GM18907 (cell line): ENCODE measurements at regions not wholly inside any gene's neighbourhood (a gene's known extent, or its start where the extent isn't known, plus 50 kb on each side); places are given as distances from the start of the nearest gene placed in this dataset.
A peak's percentile ranks its signal among the peaks of the same experiment; 100 is the strongest.

Source experiments
- ATAC-seq: cut with Tn5 transposase; IDR thresholded peaks from one replicate; pipeline ENCODE4 v1.9.1; 2021; ENCODE audit warnings: mild to moderate bottlenecking, moderate library complexity; ENCODE audit not compliant: unreplicated experiment

DNA sequence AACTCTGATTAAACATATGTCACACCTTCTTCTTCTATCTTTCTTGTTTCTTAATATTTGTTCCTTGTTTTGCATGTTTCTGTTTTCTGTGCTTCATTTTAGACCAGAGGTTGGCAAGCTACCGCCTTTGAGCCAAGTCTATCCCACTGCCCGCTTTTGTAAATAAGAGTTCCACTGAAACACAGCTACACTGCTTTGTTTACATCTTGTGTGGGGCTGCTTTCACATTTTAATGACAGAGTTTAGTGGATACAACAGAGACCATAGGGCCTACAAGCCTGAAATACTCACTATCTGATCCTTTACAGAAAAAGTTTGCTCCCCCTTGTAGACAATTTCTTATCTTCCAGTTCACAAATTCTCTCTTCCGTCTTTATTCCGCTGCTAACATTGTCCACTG lies 109.4 kb upstream of the SPACA1 start:
- no peak for ATAC-seq

- ATAC-seq, result no peak
These were observed 111.6 kb upstream of the SPACA1 start for GRCh38 chr6:87936065-87936464.

GRCh38 chr6:87935196-87935595 lies 112.4 kb upstream of the SPACA1 start:
- no peak for ATAC-seq

GRCh38 chr6:87932361-87932760 lies 115.3 kb upstream of the SPACA1 start:
- ATAC-seq, result no peak

GRCh38 chr6:87929843-87930288 lies 117.8 kb upstream of the SPACA1 start:
- peak; percentile 55 for ATAC-seq

GRCh38 chr6:87926687-87927086 lies 121.0 kb upstream of the SPACA1 start:
- no peak for ATAC-seq

DNA sequence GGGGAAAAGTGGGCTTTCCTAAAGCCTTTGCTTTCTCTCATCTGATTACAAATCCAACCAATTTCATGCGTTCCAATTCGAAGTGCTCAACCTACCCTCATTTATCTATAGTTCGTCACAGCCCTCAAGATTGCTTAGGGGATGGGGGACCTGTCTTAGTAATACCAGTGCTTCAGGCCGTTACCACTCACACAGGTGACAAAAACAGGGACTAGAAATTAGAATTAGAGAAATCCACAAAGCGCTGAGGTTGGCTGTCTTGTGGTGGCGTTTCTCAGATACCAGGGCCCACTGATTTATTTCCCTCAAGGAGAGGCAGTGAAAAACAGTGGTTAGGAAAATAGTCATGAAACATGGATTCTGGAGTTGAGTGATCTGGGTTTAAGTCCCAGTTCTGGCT lies 121.6 kb upstream of the SPACA1 start:
- no peak for ATAC-seq

DNA sequence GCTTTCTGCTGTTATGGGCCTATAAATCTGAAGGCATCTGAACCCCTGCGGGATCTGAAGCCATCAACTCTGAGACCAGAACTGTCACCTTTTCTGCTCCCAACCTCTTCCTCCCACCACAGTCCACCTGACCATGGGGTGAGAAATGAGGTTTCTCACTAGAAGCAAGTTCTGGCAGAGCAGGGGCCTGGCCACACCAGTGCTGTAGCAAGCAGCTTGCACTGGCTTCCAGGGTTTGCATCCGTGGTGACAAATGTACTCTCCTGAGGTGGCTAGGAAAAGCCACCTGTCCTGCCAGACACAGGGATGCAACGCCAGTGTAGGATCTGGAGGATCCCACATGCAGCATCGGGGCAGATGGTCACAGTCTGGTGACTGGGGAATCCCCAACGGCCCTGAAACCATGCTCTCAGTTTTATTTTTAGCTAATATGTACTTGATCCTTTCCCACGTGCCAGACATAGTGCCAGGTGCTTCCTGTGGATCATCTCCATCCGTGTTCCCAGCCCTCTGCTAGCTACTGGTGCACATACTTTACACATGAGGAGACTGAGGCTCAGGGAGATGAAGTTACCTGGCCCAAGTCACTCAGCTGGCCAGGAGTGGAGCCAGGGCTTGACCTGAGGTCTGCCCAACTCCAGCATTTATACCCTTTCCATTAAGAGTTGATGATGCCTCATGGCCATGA lies 122.1 kb upstream of the SPACA1 start:
- peak; percentile 64 for ATAC-seq

- ATAC-seq, result no peak
These were observed 124.1 kb upstream of the SPACA1 start for GRCh38 chr6:87923389-87924050.

DNA sequence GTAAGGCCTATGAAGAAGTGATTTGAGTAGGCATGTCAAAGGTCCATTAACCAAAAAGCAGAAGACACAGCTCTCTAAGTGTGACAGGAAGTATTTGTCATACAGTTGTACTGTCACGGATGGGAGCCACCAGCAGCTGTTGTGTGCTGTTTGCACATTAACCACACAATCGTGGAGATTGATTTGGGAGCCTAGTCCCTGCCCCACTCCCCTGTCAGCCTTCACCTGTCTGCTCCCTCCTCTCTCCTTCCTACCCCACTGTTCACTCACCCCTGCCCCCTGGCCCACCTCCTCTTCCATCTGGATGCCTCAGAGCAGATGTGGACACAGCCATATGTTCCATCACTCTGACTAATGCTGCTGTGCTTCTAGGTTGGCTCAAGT lies 124.7 kb upstream of the SPACA1 start:
- ATAC-seq, result peak; percentile 78

DNA sequence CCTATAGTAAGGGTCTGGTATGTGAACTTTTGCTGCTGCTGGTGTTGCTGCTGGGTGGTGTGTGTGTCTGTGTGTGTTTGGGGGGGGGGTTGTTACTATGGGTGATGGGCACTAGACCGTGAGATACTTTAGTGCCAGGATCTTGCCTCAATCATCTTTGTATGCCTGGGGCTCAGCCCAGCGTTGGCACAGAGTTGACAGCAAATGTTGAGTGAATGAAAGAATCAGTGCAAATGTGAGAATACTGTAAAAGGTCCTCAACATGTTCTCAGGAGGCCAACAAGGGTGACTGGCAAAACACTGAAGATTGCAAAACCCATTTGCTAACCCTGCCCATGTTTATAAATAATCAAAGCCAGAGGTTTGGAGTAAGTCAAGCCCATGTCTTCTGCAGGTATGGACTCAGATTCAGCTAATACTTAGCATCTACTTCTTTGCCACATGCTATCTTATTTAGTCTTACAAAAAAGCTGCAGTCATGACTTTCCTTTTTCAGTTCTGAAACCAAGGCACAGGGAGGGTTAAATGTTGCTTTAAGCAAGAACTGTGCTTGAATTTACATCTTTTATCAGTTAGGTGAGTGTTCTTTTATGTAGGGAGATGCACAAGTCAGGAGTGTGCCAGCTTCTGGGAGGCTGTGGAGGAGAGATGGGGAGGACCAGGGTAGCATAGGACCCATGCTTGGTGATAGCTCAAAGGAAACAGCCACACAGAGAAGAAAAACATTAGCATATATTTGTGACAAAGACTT lies 125.3 kb upstream of the SPACA1 start:
- peak; percentile 12 for ATAC-seq

- no peak for ATAC-seq
These were observed 126.6 kb upstream of the SPACA1 start for GRCh38 chr6:87921034-87921433.

GRCh38 chr6:87920245-87920644 lies 127.4 kb upstream of the SPACA1 start:
- no peak for ATAC-seq

- ATAC-seq, result no peak
These were observed 128.2 kb upstream of the SPACA1 start for GRCh38 chr6:87919416-87919815.

- ATAC-seq, result no peak
These were observed 128.6 kb upstream of the SPACA1 start for GRCh38 chr6:87919001-87919400.

DNA sequence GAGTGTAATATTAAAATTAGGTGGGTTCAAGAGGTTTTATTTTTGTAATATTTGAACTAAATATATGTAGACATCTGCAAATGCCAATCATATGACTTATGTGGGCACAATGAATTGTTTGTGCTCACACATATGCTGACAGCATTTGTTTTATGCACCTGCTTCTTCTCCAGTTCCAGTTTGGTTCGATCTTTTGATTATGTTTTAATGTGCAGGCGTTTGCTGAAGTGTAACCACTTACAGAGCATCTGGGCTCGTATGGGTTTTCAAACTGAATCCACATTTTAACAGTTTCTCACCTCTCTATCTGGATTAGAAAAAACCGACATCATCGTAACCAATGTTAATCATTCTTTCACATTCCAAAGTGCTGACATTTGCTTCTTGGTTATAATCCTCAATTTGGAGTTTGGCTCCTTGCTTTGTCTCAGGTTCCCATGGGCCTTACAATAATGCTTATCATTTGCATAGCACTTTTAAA lies 129.1 kb upstream of the SPACA1 start:
- no peak for ATAC-seq

DNA sequence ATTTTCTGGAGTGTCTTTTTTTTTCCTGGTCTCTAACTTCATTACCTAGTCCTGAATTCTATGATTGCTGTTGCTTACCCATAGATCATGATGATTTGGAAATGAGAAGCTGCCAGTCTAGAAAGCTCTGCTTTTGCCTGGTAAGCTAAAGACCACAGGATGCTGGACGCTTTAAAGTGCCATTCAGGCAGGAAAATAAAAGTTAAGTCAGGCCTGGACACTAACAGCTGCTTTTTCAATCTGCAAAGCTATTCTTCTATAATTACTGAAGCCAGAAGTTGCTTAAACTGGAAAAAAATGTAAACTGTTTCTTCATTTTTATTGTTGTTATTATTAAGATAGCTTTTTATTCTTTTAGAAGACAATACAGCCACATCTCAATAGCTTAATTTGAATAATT lies 129.8 kb upstream of the SPACA1 start:
- ATAC-seq, result no peak

DNA sequence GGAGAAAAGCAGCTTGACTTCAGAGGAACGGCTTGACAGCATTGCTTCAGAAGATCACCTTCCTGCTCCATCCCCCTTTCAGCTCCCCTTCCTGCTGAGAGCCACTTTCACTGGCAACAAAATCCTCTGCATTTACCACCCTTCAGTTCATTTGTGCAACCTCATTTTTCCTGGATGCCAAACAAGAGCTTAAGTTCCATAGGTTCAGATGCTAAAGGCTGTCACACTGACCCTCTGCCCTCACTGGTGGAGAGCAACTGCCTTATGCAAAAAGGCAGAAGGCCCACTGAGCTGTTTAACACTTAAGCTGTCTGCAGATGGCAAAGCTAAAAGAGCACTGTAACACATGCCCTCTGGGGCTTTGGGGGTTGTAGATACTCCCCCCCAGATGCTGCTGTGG lies 131.2 kb upstream of the SPACA1 start:
- ATAC-seq, result no peak

GRCh38 chr6:87914637-87915395 lies 132.8 kb upstream of the SPACA1 start:
- ATAC-seq, result no peak

DNA sequence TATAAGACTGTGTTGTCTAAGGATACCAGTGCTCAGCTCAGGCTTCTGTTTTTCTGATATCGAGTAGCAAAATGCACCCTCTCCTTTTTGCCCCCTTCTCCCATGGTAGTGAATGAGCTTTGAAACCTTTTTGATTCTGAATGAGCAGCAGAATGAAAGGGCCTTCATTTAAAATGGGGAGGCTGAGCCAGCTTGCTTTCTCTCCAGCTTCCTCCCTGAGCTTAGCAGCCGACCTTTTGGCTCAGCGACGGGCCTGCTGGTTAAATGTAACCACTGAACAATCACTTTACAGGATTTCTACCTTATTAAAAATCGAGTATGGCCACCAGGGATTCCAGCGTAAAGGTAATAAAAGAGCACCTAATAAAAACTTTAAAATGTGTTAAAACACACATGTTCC lies 133.7 kb upstream of the SPACA1 start:
- no peak for ATAC-seq

- no peak for ATAC-seq
These were observed 135.5 kb upstream of the SPACA1 start for GRCh38 chr6:87912102-87912501.
